ENCODE measurements at regions not wholly inside any gene's neighbourhood (a gene's known extent, or its start where the extent isn't known, plus 50 kb on each side); places are given as distances from the start of the nearest gene placed in this dataset. TPM values are rescaled to one million over a fixed set of nuclear protein-coding genes. Genes with fewer than 3 reads are reported as not detected.

DNA sequence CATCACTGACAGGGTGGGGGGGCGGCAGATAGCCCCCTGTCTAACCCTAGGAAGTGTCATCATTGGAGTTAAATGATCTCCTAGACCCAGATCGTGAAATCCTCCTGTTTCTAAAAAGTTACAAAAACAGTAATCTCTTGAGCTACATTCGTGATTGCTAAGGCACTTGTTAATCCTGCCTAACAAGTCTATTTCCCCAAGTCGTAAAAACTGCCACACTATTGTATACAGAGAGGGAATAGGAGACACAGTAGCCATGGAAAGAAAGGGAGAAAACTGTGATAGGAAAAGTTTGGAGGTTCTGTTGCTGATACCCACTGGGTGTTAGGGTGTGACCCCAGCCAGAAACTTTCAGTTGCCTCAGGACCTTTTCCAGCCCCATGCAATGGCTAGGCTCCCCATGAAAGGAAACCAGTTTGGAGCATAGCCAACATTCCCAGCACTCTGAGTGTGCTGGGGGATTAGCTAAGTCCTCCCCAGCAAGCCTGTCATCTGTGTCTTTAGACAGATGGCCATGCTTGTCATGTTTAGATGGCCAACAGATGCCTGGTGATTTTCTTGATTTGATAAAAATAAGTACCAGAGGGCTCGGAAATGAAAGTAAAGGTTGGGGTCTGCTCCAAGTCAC is 63.3 kb upstream of the ANXA10 start:
- no peak for DNase-seq (ENCODE audit: low read depth in 2 of 3, low spot score in 2 of 3)

DNA sequence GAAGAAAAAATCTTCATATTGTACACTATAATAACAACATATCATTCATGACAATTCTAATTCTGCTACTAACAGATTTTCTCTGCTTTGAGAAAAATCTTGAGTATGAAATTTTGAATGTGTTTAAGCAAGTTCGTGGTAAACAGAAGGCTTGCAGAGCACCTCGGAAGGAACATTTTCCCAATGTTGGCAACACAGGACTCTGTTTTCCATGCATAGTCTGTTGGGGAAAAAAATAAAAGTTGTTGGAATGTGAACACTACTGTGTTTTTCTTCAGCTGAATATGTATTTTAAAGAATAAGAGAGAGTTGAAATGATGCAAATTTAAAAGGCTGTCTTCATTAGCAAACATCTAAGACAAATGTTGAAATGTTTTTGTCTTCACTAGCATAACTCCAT is 54.7 kb upstream of the ANXA10 start:
- DNase-seq (ENCODE audit: low read depth in 2 of 3, low spot score in 2 of 3), result no peak

DNA sequence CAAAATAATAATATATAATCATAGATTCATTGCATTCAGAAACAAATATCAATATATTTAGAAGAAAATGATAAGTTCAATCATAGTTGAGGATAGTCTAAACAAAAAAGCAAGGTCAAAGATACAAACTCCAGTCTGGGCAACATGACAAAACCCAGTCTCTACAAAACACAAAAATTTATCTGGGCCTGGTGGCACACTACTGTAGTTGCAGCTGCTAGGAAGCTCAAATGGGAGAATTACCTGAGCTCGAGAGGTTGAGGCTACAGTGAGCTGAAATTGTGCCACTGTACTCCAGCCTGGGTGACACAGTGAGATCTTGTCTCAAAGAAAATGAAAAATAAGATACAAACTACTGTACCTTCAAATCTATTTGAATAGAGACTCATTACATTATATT is 52.7 kb upstream of the ANXA10 start:
- DNase-seq (ENCODE audit: low read depth in 2 of 3, low spot score in 2 of 3), result no peak

Small RNA genes in the stretch of these regions (small RNA-seq; reads per million reads assigned to genes)
- not detected for gene RN7SL776P

Measured in hematopoietic multipotent progenitor cell (in vitro differentiated cells).